ENCODE measurements at regions not wholly inside any gene's neighbourhood (a gene's known extent, or its start where the extent isn't known, plus 50 kb on each side); places are given as distances from the start of the nearest gene placed in this dataset.

GRCh38 chr4:60223208-60223923, 976.8 kb upstream of the ADGRL3 start:
- TF ChIP-seq CTCF (IDR thresholded peaks at IDR 0.05) (no peak), POLR2A (IDR thresholded peaks at IDR 0.05) (no peak)
